SH-SY5Y (cell line): ENCODE measurements at regions not wholly inside any gene's neighbourhood (a gene's known extent, or its start where the extent isn't known, plus 50 kb on each side); places are given as distances from the start of the nearest gene placed in this dataset.

Source experiments
- GATA2 ChIP-seq: IDR thresholded peaks from 2 replicates; pipeline ENCODE4 v1.6.1; 2011; ENCODE audit warnings: mild to moderate bottlenecking, low read depth, low read length
- GATA3 ChIP-seq: IDR thresholded peaks from 2 replicates; pipeline ENCODE4 v1.6.1; 2011; ENCODE audit warnings: low read depth, mild to moderate bottlenecking, low read length, moderate library complexity

- TF ChIP-seq GATA3 (no peak), GATA2 (no peak)
Measured at GRCh38 chr6:111979633-111980032, 74.3 kb upstream of the CCN6 start.
